Ectodermal cell (in vitro differentiated cells): ENCODE measurements at regions not wholly inside any gene's neighbourhood (a gene's known extent, or its start where the extent isn't known, plus 50 kb on each side); places are given as distances from the start of the nearest gene placed in this dataset.
"Not testable (repeated sequence)": the region's sequence is repeated elsewhere in the genome, so short reads cannot be mapped to it uniquely, and the experiment has no call there.

Experiments used
- H3K27ac ChIP-seq: 2 replicates; pipeline ENCODE4 v1.7.0; 2013; ENCODE audit warnings: mild to moderate bottlenecking, low read depth, low read length; ENCODE audit not compliant: insufficient read depth, poor library complexity, severe bottlenecking
- H3K27me3 ChIP-seq: 2 replicates; pipeline ENCODE4 v1.7.0; 2013; ENCODE audit warnings: mild to moderate bottlenecking, low read length; ENCODE audit not compliant: insufficient read depth, control insufficient read depth, poor library complexity, severe bottlenecking
- H3K36me3 ChIP-seq: one replicate; pipeline ENCODE4 v1.7.0; 2013; ENCODE audit warnings: low read length; ENCODE audit not compliant: control insufficient read depth, insufficient read depth
- H3K4me1 ChIP-seq: one replicate; pipeline ENCODE4 v1.7.0; 2013; ENCODE audit warnings: low read length; ENCODE audit not compliant: control insufficient read depth, insufficient read depth
- H3K4me3 ChIP-seq: 2 replicates; pipeline ENCODE4 v1.7.0; 2013; ENCODE audit warnings: low read depth, low read length, control low read depth; ENCODE audit not compliant: insufficient read depth
- H3K9me3 ChIP-seq: 2 replicates; pipeline ENCODE4 v1.7.0; 2013; ENCODE audit warnings: mild to moderate bottlenecking, low read length, moderate library complexity; ENCODE audit not compliant: control insufficient read depth
- WGBS, 2 experiments: methylation state at CpG; one replicate each; pipeline ENCODE4 v1.1.7; 2013; ENCODE audit warnings: missing lambda C conversion rate in 2 of 2; 5-methylcytosine and 5-hydroxymethylcytosine counted together

- 89 to 93% methylated on average over 27 to 31 of the region's 32 CpGs for WGBS, 2 experiments
- not testable (repeated sequence) for H3K27me3 ChIP-seq, H3K27ac ChIP-seq, H3K9me3 ChIP-seq, H3K4me1 ChIP-seq, H3K4me3 ChIP-seq, H3K36me3 ChIP-seq
These were observed 2000.1 kb upstream of the CELF4 start for GRCh38 chr18:39565551-39566230.

DNA sequence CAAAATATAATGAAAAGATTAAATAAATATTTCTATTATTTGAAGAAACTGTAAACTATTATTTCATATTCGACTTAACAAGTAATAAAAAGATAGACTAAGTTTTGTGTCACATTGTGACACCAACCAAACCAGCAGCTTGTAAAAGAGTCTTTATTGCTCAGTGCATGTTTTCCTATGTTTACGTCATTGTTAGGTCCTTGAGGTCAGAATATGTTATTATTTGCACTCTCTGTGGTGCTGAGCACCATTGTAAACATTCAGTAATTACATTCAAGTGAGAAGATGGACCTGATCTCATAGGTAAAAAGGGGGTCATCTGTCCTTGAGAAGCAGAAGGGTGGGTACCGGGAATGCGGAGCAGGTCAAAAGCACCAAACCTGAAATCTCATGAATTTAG, 1999.1 kb upstream of the CELF4 start:
- WGBS, 2 experiments: 94 to 97% methylated on average over 3 of the region's 4 CpGs

DNA sequence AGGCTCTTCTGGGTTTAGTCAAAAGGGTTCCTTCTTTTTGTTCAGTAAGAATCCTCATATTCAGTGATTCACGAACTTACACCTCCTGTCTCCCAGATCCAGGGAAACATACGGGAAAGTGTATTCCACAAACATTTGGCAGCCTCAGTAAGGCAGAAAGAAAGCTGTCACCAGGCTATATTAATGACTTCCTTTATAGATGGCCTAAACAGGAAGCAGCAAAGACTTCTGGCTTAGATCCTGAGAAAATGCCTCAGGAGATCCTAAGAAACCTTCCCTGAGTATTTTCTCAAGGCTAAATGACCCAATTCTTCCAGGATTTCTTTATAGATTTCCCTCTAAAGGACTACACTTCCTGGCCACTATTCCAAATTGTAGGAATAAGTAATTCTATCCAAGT, 1995.5 kb upstream of the CELF4 start:
- Histone ChIP-seq H3K9me3 (no peaks in the 10 kb centered on the region), H3K27ac (no peak overlapping the region), H3K27me3 (no peaks in the 10 kb centered on the region), H3K4me3 (no peak overlapping the region), H3K36me3 (no peaks in the 10 kb centered on the region), H3K4me1 (no peaks in the 10 kb centered on the region)
- WGBS, 2 experiments: 95 to 97% methylated on average over 2 of the region's 2 CpGs

More for the DNA sequence above, 1999.1 kb upstream of the CELF4 start:
- H3K36me3 ChIP-seq: no peaks in the 10 kb centered on the region
- no peaks in the 10 kb centered on the region for H3K27me3 ChIP-seq
- H3K27ac ChIP-seq: no peak overlapping the region
- H3K9me3 ChIP-seq: no peaks in the 10 kb centered on the region
- H3K4me1 ChIP-seq: no peaks in the 10 kb centered on the region
- no peak overlapping the region for H3K4me3 ChIP-seq

DNA sequence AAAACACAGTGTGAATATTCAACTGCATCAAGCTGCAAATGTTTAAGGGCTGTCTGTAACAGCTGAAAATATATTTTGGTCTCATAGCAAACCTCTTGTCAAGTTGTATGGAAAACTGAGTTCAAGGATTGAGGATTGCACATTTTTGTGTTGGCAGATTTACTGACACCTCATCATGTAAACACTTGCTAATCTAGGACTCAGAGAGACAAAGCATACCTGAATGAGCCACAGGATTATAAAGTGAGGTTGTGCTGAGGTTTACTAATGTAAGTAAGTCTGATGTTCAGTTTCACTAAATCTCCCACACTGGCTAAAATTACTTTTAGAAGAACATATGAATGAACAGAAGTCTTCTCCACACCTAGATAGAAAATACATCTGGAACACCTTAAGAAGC, 1993.1 kb upstream of the CELF4 start:
- H3K27me3 ChIP-seq: no peaks in the 10 kb centered on the region
- no peak overlapping the region for H3K4me3 ChIP-seq
- H3K9me3 ChIP-seq: no peaks in the 10 kb centered on the region
- H3K4me1 ChIP-seq: no peaks in the 10 kb centered on the region
- no peak overlapping the region for H3K27ac ChIP-seq
- H3K36me3 ChIP-seq: no peaks in the 10 kb centered on the region

DNA sequence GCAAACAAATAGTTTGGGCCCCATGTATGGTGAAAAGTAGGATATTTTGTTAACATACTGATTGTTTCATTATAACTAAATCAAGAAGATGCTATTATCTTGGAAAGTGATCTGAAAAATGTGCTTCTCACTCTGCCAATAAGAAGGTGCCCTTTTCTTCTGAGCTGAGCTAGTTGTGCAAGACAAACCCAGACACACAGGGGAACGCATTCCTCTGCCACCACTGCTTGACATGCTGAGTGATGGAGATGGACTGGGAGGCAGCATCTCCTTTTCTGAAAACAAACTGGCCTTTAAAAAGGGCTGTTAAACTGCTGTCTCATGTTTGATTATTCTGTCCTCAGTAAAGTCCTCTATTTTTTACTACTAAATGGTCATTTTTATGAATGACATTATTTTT, 1989.9 kb upstream of the CELF4 start:
- no peak overlapping the region for H3K4me3 ChIP-seq
- H3K9me3 ChIP-seq: no peaks in the 10 kb centered on the region
- H3K27me3 ChIP-seq: no peaks in the 10 kb centered on the region
- no peaks in the 10 kb centered on the region for H3K36me3 ChIP-seq
- WGBS, 2 experiments: 77 to 81% methylated on average over 1 of the region's 1 CpG
- H3K4me1 ChIP-seq: no peaks in the 10 kb centered on the region
- no peak overlapping the region for H3K27ac ChIP-seq

- WGBS, 2 experiments: 92 to 97% methylated on average over 2 of the region's 2 CpGs
- Histone ChIP-seq H3K27me3 (no peaks in the 10 kb centered on the region), H3K4me3 (no peak overlapping the region), H3K4me1 (no peaks in the 10 kb centered on the region), H3K27ac (no peak overlapping the region), H3K9me3 (no peaks in the 10 kb centered on the region), H3K36me3 (no peaks in the 10 kb centered on the region)
These were observed 1985.1 kb upstream of the CELF4 start for GRCh38 chr18:39550701-39551100.

GRCh38 chr18:39549144-39549543, 1983.5 kb upstream of the CELF4 start:
- H3K27me3 ChIP-seq: no peaks in the 10 kb centered on the region
- WGBS, 2 experiments: 100% methylated on average over 1 of the region's 1 CpG
- no peak overlapping the region for H3K27ac ChIP-seq
- H3K36me3 ChIP-seq: no peaks in the 10 kb centered on the region
- no peaks in the 10 kb centered on the region for H3K9me3 ChIP-seq
- H3K4me1 ChIP-seq: no peaks in the 10 kb centered on the region
- H3K4me3 ChIP-seq: no peak overlapping the region

- no peak overlapping the region for H3K4me3 ChIP-seq
- H3K4me1 ChIP-seq: no peaks in the 10 kb centered on the region
- H3K36me3 ChIP-seq: no peaks in the 10 kb centered on the region
These were observed 1966.1 kb upstream of the CELF4 start for GRCh38 chr18:39531659-39532058.

GRCh38 chr18:39529358-39529757, 1963.8 kb upstream of the CELF4 start:
- no peaks in the 10 kb centered on the region for H3K27me3 ChIP-seq
- no peak overlapping the region for H3K4me3 ChIP-seq
- no peaks in the 10 kb centered on the region for H3K4me1 ChIP-seq
- H3K27ac ChIP-seq: no peak overlapping the region
- H3K9me3 ChIP-seq: no peaks in the 10 kb centered on the region
- H3K36me3 ChIP-seq: no peaks in the 10 kb centered on the region
- WGBS, 2 experiments: 95% methylated on average over 12 of the region's 12 CpGs

More at GRCh38 chr18:39531659-39532058, 1966.1 kb upstream of the CELF4 start:
- no peak overlapping the region for H3K27ac ChIP-seq
- H3K9me3 ChIP-seq: no peaks in the 10 kb centered on the region
- no peaks in the 10 kb centered on the region for H3K27me3 ChIP-seq
- WGBS, 2 experiments: 95 to 97% methylated on average over 5 of the region's 5 CpGs

- 95 to 100% methylated on average over 1 of the region's 1 CpG for WGBS, 2 experiments
- no peaks in the 10 kb centered on the region for H3K4me1 ChIP-seq
- no peaks in the 10 kb centered on the region for H3K27me3 ChIP-seq
- no peak overlapping the region for H3K27ac ChIP-seq
- H3K4me3 ChIP-seq: no peak overlapping the region
- no peaks in the 10 kb centered on the region for H3K9me3 ChIP-seq
- no peaks in the 10 kb centered on the region for H3K36me3 ChIP-seq
These were observed 1961.9 kb upstream of the CELF4 start for GRCh38 chr18:39527465-39527864.

GRCh38 chr18:39524370-39524769, 1958.8 kb upstream of the CELF4 start:
- no peak overlapping the region for H3K4me3 ChIP-seq

More at GRCh38 chr18:39524370-39524769, 1958.8 kb upstream of the CELF4 start:
- no peaks in the 10 kb centered on the region for H3K36me3 ChIP-seq
- H3K27ac ChIP-seq: no peak overlapping the region
- H3K27me3 ChIP-seq: no peaks in the 10 kb centered on the region
- H3K9me3 ChIP-seq: no peaks in the 10 kb centered on the region
- H3K4me1 ChIP-seq: no peaks in the 10 kb centered on the region
